ENCODE measurements at regions not wholly inside any gene's neighbourhood (a gene's known extent, or its start where the extent isn't known, plus 50 kb on each side); places are given as distances from the start of the nearest gene placed in this dataset.

DNA sequence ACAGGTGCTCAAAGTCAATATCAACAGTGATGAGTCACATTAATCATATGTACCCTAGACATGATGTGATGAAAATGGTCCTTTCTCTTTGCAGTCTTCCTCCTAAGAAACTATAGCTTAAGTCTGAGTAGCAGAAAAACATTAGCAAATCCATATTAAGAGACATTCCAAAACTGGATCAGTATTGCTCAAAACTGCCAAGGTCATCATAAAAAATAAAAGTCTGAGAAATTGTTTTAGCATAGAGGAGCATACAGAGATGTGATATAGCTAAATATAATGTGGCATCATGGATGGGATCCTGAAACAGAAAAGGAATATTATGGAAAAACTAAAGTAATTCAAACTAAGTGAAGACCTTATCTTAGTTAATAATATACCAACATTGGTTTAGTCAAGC is 1316.1 kb downstream of the SUCLG1 start:
- Mint-ChIP-seq H3K36me3 (ENCODE audit: low read depth) (no peaks in the 10 kb centered on the region), H3K9me3 (peaks cover 10% of the 10 kb centered on the region), H3K4me1 (ENCODE audit: low read depth) (no peaks in the 10 kb centered on the region), H3K27ac (no peak overlapping the region), H3K27me3 (no peaks in the 10 kb centered on the region), H3K4me3 (no peak overlapping the region)
- TF ChIP-seq, protein P1, sequence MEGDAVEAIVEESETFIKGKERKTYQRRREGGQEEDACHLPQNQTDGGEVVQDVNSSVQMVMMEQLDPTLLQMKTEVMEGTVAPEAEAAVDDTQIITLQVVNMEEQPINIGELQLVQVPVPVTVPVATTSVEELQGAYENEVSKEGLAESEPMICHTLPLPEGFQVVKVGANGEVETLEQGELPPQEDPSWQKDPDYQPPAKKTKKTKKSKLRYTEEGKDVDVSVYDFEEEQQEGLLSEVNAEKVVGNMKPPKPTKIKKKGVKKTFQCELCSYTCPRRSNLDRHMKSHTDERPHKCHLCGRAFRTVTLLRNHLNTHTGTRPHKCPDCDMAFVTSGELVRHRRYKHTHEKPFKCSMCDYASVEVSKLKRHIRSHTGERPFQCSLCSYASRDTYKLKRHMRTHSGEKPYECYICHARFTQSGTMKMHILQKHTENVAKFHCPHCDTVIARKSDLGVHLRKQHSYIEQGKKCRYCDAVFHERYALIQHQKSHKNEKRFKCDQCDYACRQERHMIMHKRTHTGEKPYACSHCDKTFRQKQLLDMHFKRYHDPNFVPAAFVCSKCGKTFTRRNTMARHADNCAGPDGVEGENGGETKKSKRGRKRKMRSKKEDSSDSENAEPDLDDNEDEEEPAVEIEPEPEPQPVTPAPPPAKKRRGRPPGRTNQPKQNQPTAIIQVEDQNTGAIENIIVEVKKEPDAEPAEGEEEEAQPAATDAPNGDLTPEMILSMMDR (IDR thresholded peaks at IDR 0.05) = no peak
- intact Hi-C loops (cut with micrococcal nuclease) = no loop called here
- no peak for ATAC-seq
- ChIA-PET CTCF (no interaction called here), POLR2A (no interaction called here)
- no peak for DNase-seq

DNA sequence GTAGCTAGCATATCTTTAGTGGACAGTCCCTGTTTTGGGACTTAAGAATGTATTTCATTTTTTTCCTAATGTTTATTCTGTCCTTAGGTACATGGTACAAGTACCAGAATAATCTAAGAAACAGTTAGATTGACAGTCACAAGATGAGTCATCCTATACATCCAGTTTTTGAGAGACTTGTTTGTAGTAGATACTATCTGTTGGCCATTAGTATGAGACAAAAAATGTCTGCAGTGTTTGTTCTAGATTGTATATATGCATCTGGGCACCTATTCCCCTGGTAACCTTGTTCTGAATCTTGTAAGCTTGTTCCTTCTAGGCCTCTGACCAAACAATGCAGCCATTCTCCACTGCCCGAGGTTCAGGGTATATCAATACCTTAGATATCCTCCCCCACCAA is 1343.5 kb downstream of the SUCLG1 start:
- intact Hi-C loops (cut with micrococcal nuclease) = no loop called here
- CTCF ChIA-PET = no interaction called here
- TF ChIP-seq, protein P1 (IDR thresholded peaks at IDR 0.05) = no peak
- Mint-ChIP-seq H3K4me1 (ENCODE audit: low read depth) (no peaks in the 10 kb centered on the region), H3K27me3 (no peaks in the 10 kb centered on the region), H3K9me3 (peaks cover 6% of the 10 kb centered on the region), H3K4me3 (no peak overlapping the region), H3K27ac (no peak overlapping the region), H3K36me3 (ENCODE audit: low read depth) (no peaks in the 10 kb centered on the region)
- ATAC-seq = no peak
- no peak for DNase-seq
- POLR2A ChIA-PET = no interaction called here

DNA sequence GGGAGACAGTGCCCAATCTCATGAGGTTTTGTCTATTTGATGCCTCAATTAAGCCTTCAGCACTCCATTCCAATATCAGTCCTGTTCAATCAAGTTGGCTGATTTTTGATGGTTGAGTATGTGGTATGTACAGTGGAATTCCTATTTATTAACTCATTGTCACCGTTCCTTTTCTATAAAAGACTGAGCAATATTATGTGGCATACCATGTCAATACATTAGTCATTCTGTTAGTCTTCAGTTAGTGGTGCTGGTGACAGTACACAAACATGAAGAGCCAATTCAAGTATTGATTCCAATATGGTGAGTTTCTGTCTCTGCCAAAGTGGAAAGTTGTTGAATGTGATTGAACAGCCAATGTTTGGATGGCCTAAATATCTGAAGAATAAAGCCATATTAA is 1343.9 kb downstream of the SUCLG1 start:
- TF ChIP-seq, protein P1 (IDR thresholded peaks at IDR 0.05) = no peak
- ChIA-PET CTCF (no interaction called here), POLR2A (no interaction called here)
- Mint-ChIP-seq H3K4me3 (no peak overlapping the region), H3K27me3 (no peaks in the 10 kb centered on the region), H3K27ac (no peak overlapping the region), H3K36me3 (ENCODE audit: low read depth) (no peaks in the 10 kb centered on the region), H3K9me3 (peaks cover 11% of the 10 kb centered on the region), H3K4me1 (ENCODE audit: low read depth) (no peaks in the 10 kb centered on the region)
- ATAC-seq = no peak
- intact Hi-C loops (cut with micrococcal nuclease) = no loop called here
- no peak for DNase-seq

DNA sequence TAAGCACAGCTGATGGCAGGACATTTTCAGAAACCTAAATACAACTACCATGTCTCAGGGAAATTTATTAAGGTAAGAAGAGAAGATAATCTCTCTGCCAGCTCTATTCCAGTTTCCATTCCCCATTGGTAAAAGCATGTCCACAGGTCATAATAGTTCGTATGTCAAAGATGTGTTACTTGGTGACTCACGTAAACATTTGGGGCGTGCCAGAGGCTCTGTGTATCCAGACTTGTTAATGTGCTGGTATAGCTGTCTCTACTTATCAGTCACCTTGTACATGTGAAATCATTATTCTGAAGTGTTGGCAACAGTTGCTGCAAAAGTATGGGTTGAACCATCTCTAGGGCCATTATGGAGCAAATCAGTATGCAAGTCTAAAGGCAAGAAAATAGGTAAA is 1345.1 kb downstream of the SUCLG1 start:
- intact Hi-C loops (cut with micrococcal nuclease) = no loop called here
- H3K27me3 Mint-ChIP-seq = no peaks in the 10 kb centered on the region

DNA sequence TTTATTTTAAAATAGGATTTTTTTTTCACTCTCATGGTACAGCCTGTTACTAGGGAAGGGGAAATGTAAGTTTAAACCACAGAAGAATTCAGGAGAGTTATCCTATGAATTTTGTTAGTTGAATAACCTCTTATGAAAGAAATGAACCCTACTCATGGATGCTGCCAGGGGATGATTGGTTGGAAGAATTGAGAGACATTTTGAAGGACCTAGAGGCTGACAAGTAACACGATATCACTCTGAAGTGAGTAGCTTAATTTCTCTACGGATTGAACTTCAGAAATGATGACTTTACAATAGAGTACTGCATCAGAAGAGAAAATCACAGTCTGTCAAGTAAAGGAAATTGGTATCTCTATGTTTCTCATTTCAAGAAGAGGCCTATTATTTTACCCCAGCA is 1346.2 kb downstream of the SUCLG1 start:
- POLR2A ChIA-PET = interaction anchor here (0.6 kb wide), 1 partner anchor 842 kb away, joined by 3 read pairs; no protein-coding TSS in a partner anchor
- intact Hi-C loops (cut with micrococcal nuclease) = no loop called here
- no peak for ATAC-seq
- H3K4me3 Mint-ChIP-seq = no peak overlapping the region
- DNase-seq = no peak
- TF ChIP-seq, protein P1 (IDR thresholded peaks at IDR 0.05) = no peak
- CTCF ChIA-PET = no interaction called here
- no peak overlapping the region for H3K27ac Mint-ChIP-seq
- H3K27me3 Mint-ChIP-seq = no peaks in the 10 kb centered on the region
- H3K9me3 Mint-ChIP-seq = peaks cover 14% of the 10 kb centered on the region
- no peaks in the 10 kb centered on the region for H3K4me1 Mint-ChIP-seq (ENCODE audit: low read depth)
- no peaks in the 10 kb centered on the region for H3K36me3 Mint-ChIP-seq (ENCODE audit: low read depth)

More for the DNA sequence above, 1345.1 kb downstream of the SUCLG1 start:
- H3K27ac Mint-ChIP-seq = no peak overlapping the region
- peaks cover 14% of the 10 kb centered on the region for H3K9me3 Mint-ChIP-seq
- no peak overlapping the region for H3K4me3 Mint-ChIP-seq
- H3K36me3 Mint-ChIP-seq (ENCODE audit: low read depth) = no peaks in the 10 kb centered on the region
- POLR2A ChIA-PET = no interaction called here
- no peaks in the 10 kb centered on the region for H3K4me1 Mint-ChIP-seq (ENCODE audit: low read depth)
- DNase-seq (no peak), ATAC-seq (no peak)
- TF ChIP-seq, protein P1 (IDR thresholded peaks at IDR 0.05) = no peak
- CTCF ChIA-PET = interaction anchor here (0.6 kb wide), 1 partner anchor 174 kb away, joined by 3 read pairs; no protein-coding TSS in a partner anchor

Measured in activated CD8-positive, alpha-beta T cell treated with anti-CD3 and anti-CD28 coated beads for 36 hours (primary cell).